ENCODE measurements at regions not wholly inside any gene's neighbourhood (a gene's known extent, or its start where the extent isn't known, plus 50 kb on each side); places are given as distances from the start of the nearest gene placed in this dataset.

- no peak overlapping the region for H3K27ac Mint-ChIP-seq (ENCODE audit: unreplicated experiment)
- peaks cover 17% of the 10 kb centered on the region for H3K4me1 Mint-ChIP-seq
- H3K36me3 Mint-ChIP-seq (ENCODE audit: low read depth) = no peaks in the 10 kb centered on the region
- no peak for TF ChIP-seq CTCF (conservative IDR thresholded peaks at IDR 0.05)
- H3K4me3 Mint-ChIP-seq = no peak overlapping the region
- H3K27me3 Mint-ChIP-seq (ENCODE audit: low read depth) = peaks cover 2% of the 10 kb centered on the region
- DNase-seq (ENCODE audit: low read depth, low spot score) = no peak
- H3K9me3 Mint-ChIP-seq = no peaks in the 10 kb centered on the region
Observed at GRCh38 chr15:55008421-55008820, 188.3 kb downstream of the RSL24D1 start.

DNA sequence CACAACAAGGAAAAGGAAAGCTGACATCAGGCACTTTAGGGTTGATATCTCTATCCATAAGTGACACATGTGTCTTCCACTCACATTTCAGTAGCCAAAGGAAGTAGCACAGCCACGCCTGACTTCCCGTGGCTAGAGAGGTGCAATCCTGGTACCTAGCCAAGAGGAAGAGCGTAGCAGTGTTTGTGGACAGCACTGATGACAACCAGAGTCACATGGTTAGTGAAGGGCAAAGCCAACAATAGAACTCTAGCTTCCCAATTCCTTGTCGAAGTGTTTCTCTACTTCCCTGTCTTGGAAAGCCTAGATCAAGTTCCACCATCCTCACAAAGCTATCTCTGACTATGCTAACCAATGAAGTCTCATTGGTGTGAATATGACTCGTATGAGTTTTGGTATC is 189.2 kb downstream of the RSL24D1 start:
- Mint-ChIP-seq H3K27me3 (ENCODE audit: low read depth) (peaks cover 2% of the 10 kb centered on the region), H3K9me3 (no peaks in the 10 kb centered on the region), H3K4me1 (peaks cover 17% of the 10 kb centered on the region), H3K27ac (ENCODE audit: unreplicated experiment) (no peak overlapping the region), H3K4me3 (no peak overlapping the region), H3K36me3 (ENCODE audit: low read depth) (no peaks in the 10 kb centered on the region)
- no peak for TF ChIP-seq CTCF (conservative IDR thresholded peaks at IDR 0.05)
- no peak for DNase-seq (ENCODE audit: low read depth, low spot score)

GRCh38 chr15:55005679-55006078 is 191.1 kb downstream of the RSL24D1 start:
- Mint-ChIP-seq H3K9me3 (no peaks in the 10 kb centered on the region), H3K36me3 (ENCODE audit: low read depth) (no peaks in the 10 kb centered on the region), H3K27ac (ENCODE audit: unreplicated experiment) (no peak overlapping the region), H3K4me1 (peaks cover 17% of the 10 kb centered on the region), H3K4me3 (no peak overlapping the region), H3K27me3 (ENCODE audit: low read depth) (peaks cover 2% of the 10 kb centered on the region)
- no peak for DNase-seq (ENCODE audit: low read depth, low spot score)
- no peak for TF ChIP-seq CTCF (conservative IDR thresholded peaks at IDR 0.05)

GRCh38 chr15:55003965-55004873 is 192.5 kb downstream of the RSL24D1 start:
- peak overlapping the region; percentile 94 for H3K27ac Mint-ChIP-seq (ENCODE audit: unreplicated experiment)
- H3K27me3 Mint-ChIP-seq (ENCODE audit: low read depth) = no peaks in the 10 kb centered on the region
- no peaks in the 10 kb centered on the region for H3K36me3 Mint-ChIP-seq (ENCODE audit: low read depth)
- peaks cover 17% of the 10 kb centered on the region for H3K4me1 Mint-ChIP-seq
- H3K9me3 Mint-ChIP-seq = no peaks in the 10 kb centered on the region
- H3K4me3 Mint-ChIP-seq = no peak overlapping the region
- no peak for DNase-seq (ENCODE audit: low read depth, low spot score)
- no peak for TF ChIP-seq CTCF (conservative IDR thresholded peaks at IDR 0.05)

DNA sequence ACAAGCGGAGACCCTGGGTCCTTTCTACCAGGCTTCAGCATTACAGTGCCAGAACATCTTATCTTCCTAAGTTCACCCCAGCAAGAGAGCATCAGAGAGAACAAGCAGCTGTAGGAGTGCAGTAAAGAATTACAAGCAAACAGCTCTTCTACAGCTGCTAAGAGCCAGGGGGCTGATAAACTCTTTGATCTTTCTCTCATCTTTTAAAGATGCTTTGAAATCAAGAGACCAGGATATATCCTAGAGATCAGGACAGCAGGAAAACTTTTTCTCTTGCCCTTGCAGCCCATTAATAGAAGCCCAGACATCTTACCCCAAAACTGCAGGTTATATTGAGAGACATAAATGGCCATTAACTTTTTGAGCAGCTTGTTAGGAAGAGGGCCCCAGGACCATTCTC is 198.1 kb downstream of the RSL24D1 start:
- H3K27me3 Mint-ChIP-seq (ENCODE audit: low read depth) = peaks cover 3% of the 10 kb centered on the region
- peaks cover 2% of the 10 kb centered on the region for H3K4me1 Mint-ChIP-seq
- TF ChIP-seq CTCF (conservative IDR thresholded peaks at IDR 0.05) = no peak
- no peak overlapping the region for H3K27ac Mint-ChIP-seq (ENCODE audit: unreplicated experiment)
- no peak for DNase-seq (ENCODE audit: low read depth, low spot score)
- peaks cover 5% of the 10 kb centered on the region for H3K9me3 Mint-ChIP-seq
- no peak overlapping the region for H3K4me3 Mint-ChIP-seq
- H3K36me3 Mint-ChIP-seq (ENCODE audit: low read depth) = no peaks in the 10 kb centered on the region
